ENCODE measurements at regions not wholly inside any gene's neighbourhood (a gene's known extent, or its start where the extent isn't known, plus 50 kb on each side); places are given as distances from the start of the nearest gene placed in this dataset.
"Not testable (repeated sequence)": the region's sequence is repeated elsewhere in the genome, so short reads cannot be mapped to it uniquely, and the experiment has no call there.

DNA sequence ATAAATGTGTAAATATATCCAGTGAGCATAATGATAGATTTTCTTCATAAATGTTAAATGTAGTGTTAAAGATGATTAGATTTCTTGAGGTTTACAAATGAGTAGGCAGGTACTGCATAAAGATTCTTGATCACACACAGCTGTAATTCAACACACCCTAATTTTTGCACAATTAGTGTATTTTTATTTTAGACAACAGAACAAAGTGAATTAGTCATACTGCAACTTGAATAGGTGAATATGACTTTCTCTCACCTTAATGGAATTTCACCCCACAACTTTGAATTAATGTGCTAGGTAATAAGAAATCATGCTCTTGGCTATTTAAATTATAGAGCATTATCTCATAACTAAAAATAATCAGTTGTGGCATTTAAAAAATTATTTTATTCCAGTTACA lies 795.7 kb upstream of the ACO1 start:
- no peaks in the 10 kb centered on the region for H3K27me3 ChIP-seq
- TF ChIP-seq POLR2A (IDR thresholded peaks at IDR 0.05) (no peak), EP300 (IDR thresholded peaks at IDR 0.05) (no peak)
- TF ChIP-seq, protein P1, sequence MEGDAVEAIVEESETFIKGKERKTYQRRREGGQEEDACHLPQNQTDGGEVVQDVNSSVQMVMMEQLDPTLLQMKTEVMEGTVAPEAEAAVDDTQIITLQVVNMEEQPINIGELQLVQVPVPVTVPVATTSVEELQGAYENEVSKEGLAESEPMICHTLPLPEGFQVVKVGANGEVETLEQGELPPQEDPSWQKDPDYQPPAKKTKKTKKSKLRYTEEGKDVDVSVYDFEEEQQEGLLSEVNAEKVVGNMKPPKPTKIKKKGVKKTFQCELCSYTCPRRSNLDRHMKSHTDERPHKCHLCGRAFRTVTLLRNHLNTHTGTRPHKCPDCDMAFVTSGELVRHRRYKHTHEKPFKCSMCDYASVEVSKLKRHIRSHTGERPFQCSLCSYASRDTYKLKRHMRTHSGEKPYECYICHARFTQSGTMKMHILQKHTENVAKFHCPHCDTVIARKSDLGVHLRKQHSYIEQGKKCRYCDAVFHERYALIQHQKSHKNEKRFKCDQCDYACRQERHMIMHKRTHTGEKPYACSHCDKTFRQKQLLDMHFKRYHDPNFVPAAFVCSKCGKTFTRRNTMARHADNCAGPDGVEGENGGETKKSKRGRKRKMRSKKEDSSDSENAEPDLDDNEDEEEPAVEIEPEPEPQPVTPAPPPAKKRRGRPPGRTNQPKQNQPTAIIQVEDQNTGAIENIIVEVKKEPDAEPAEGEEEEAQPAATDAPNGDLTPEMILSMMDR (IDR thresholded peaks at IDR 0.05): no peak
- H3K4me3 ChIP-seq: no peak overlapping the region
- no peak for DNase-seq
- no peaks in the 10 kb centered on the region for H3K4me1 ChIP-seq (ENCODE audit: insufficient read depth)
- intact Hi-C loops (cut with DNase I): no loop called here
- H3K27ac ChIP-seq: no peak overlapping the region
- H3K9me3 ChIP-seq: no peaks in the 10 kb centered on the region
- no peaks in the 10 kb centered on the region for H3K36me3 ChIP-seq

DNA sequence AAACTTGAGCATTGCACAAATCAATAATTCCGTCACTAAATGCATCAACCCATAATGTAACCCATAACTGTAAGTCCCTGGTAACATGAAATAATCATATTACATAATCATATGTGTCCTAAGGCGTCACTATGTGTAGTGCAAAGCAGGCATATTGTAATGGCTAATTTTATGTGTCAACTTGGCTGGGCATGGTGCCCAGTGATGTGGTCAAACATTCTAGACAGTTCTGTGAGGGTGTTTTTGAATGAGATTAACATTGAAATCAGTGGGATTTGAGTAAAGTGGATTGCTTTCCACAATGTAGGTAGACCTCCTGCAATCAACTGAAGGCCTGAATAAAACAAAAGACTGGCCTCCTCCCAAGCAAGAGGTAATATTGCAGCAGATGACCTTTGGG lies 794.4 kb upstream of the ACO1 start:
- no peak for DNase-seq
- Histone ChIP-seq H3K36me3 (no peaks in the 10 kb centered on the region), H3K4me1 (ENCODE audit: insufficient read depth) (no peaks in the 10 kb centered on the region), H3K27me3 (no peaks in the 10 kb centered on the region), H3K27ac (no peak overlapping the region), H3K4me3 (no peak overlapping the region), H3K9me3 (no peaks in the 10 kb centered on the region)
- intact Hi-C loops (cut with DNase I): no loop called here
- TF ChIP-seq, protein P1 (IDR thresholded peaks at IDR 0.05): no peak
- no peak for TF ChIP-seq EP300 (IDR thresholded peaks at IDR 0.05)
- TF ChIP-seq POLR2A (IDR thresholded peaks at IDR 0.05): no peak
- WGBS, 3 donors: 87 to 97% (median 94%) methylated on average over 2 of the region's 2 CpGs

DNA sequence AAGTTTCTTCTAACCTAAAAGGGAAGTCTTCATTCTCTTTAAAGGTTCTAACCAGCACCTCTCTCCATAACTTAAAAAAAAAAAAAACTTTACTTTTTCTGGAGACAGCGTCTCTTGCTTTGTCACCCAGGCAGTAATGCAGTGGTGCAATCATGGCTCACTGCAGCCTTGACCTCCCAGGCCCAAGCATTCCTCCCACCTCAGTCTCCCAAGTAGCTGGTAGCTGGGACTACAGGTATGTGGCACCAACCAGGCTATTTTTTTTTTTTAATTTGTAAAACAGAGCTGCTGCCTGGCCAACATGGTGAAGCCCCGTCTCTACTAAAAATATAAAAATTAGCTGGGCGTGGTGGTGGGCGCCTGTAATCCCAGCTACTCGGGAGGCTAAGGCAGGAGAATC lies 787.4 kb upstream of the ACO1 start:
- H3K4me3 ChIP-seq; H3K27ac ChIP-seq; H3K4me1 ChIP-seq (ENCODE audit: insufficient read depth); H3K36me3 ChIP-seq; intact Hi-C loops (cut with DNase I); H3K27me3 ChIP-seq; H3K9me3 ChIP-seq; DNase-seq: not testable (repeated sequence)
- 87 to 99% (median 89%) methylated on average over 5 of the region's 5 CpGs for WGBS, 3 donors

DNA sequence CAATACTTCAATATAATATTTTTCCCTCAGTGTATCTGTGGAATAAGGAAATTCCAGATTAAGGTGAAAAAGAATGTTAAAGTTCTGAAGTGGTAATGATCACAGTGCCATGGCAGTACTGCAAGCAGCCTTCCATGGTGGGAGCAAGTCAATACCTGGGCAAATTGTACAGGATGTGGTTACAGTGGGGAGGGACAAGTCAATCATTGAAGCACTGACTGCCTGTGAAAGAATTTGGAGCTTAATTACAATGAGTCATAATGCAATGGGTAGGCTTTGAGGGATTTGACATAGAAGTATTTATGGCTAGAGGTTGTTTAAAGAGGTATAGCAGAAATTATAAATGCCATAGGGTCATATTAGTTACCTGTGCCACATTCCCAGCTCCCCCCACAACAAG lies 786.5 kb upstream of the ACO1 start:
- TF ChIP-seq EP300 (IDR thresholded peaks at IDR 0.05) (no peak), POLR2A (IDR thresholded peaks at IDR 0.05) (no peak)
- TF ChIP-seq, protein P1 (IDR thresholded peaks at IDR 0.05): no peak
- Histone ChIP-seq H3K27ac (no peak overlapping the region), H3K36me3 (no peaks in the 10 kb centered on the region), H3K27me3 (no peaks in the 10 kb centered on the region), H3K9me3 (no peaks in the 10 kb centered on the region), H3K4me1 (ENCODE audit: insufficient read depth) (no peaks in the 10 kb centered on the region), H3K4me3 (no peak overlapping the region)
- DNase-seq: no peak
- intact Hi-C loops (cut with DNase I): no loop called here

DNA sequence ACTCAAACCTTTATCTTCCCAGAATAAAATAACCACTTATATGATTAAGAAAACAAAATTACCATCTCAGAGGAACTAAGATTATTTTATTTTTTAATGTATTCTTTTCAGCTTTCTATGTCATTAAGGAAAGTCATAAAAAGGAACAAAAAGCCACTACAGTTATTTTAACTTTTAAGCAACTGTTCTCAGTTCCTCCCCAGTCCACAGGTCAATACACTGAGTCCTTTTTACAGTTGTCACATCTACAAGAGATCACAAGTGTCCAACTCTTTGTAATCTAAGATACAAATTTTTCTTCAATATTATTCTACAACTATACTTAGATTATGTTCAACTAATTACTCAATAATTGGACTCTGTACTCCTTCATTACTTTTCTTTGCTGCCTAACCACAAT lies 782.8 kb upstream of the ACO1 start:
- intact Hi-C loops (cut with DNase I): no loop called here
- TF ChIP-seq EP300 (IDR thresholded peaks at IDR 0.05): no peak
- no peaks in the 10 kb centered on the region for H3K27me3 ChIP-seq
- H3K4me3 ChIP-seq: no peak overlapping the region
- no peak for DNase-seq
- H3K9me3 ChIP-seq: no peaks in the 10 kb centered on the region
- no peaks in the 10 kb centered on the region for H3K4me1 ChIP-seq (ENCODE audit: insufficient read depth)
- H3K27ac ChIP-seq: no peak overlapping the region
- H3K36me3 ChIP-seq: no peaks in the 10 kb centered on the region

DNA sequence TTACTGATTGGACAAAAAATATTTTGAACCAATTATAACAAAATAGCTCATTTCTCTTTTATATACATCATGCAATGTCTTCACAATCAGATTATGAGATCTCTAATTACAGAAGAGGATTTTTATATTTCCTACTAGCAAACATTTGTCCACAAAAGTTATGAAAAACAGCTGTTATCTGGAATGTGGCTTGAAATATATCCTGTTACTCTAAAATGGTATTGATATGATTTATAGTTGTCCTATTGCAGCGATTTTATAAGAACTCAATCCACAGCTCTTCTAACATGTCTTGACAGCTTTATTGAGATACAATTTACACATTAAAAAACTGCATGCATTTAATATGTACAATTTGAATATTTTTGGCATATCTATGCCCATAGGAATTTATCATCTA lies 779.9 kb upstream of the ACO1 start:
- Histone ChIP-seq H3K27me3 (no peaks in the 10 kb centered on the region), H3K4me3 (no peak overlapping the region), H3K4me1 (ENCODE audit: insufficient read depth) (no peaks in the 10 kb centered on the region), H3K36me3 (no peaks in the 10 kb centered on the region), H3K27ac (no peak overlapping the region), H3K9me3 (no peaks in the 10 kb centered on the region)
- TF ChIP-seq, protein P1 (IDR thresholded peaks at IDR 0.05): no peak
- no peak for TF ChIP-seq EP300 (IDR thresholded peaks at IDR 0.05)
- no peak for TF ChIP-seq POLR2A (IDR thresholded peaks at IDR 0.05)
- 40 to 57% (median 53%) methylated on average over 1 of the region's 1 CpG for WGBS, 3 donors
- intact Hi-C loops (cut with DNase I): no loop called here
- no peak for DNase-seq

Data from ovary (tissue), 7 donors.